Neuronal stem cell (in vitro differentiated cells): ENCODE measurements at regions not wholly inside any gene's neighbourhood (a gene's known extent, or its start where the extent isn't known, plus 50 kb on each side); places are given as distances from the start of the nearest gene placed in this dataset.

ENCODE experiments used
- DNase-seq: peaks from one replicate; pipeline ENCODE4 v3.0.0-alpha.2; 2013; ENCODE audit warnings: low spot score
- H2AFZ ChIP-seq: one replicate; pipeline ENCODE4 v1.6.1; 2013; ENCODE audit warnings: mild to moderate bottlenecking, low read length, inconsistent platforms
- H2AK5ac ChIP-seq: 2 replicates; pipeline ENCODE4 v1.6.1; 2013; ENCODE audit warnings: low read depth, mild to moderate bottlenecking, inconsistent platforms, low read length, moderate library complexity, mixed read lengths
- H2BK120ac ChIP-seq: 2 replicates; pipeline ENCODE4 v1.6.1; 2013; ENCODE audit warnings: low read depth, mild to moderate bottlenecking, inconsistent platforms, low read length, moderate library complexity, mixed read lengths
- H2BK12ac ChIP-seq: one replicate; pipeline ENCODE4 v1.6.1; 2013; ENCODE audit warnings: low read length, inconsistent platforms
- H2BK15ac ChIP-seq: 2 replicates; pipeline ENCODE4 v1.6.1; 2013; ENCODE audit warnings: mild to moderate bottlenecking, low read length, inconsistent platforms, mixed read lengths
- H2BK5ac ChIP-seq: one replicate; pipeline ENCODE4 v1.6.1; 2013; ENCODE audit warnings: inconsistent platforms, mild to moderate bottlenecking, low read length, moderate library complexity
- H3K14ac ChIP-seq: one replicate; pipeline ENCODE4 v1.6.1; 2013; ENCODE audit warnings: low read length, inconsistent platforms
- H3K18ac ChIP-seq: 2 replicates; pipeline ENCODE4 v1.6.1; 2013; ENCODE audit warnings: low read length, inconsistent platforms
- H3K23ac ChIP-seq: 2 replicates; pipeline ENCODE4 v1.6.1; 2013; ENCODE audit warnings: low read depth, mild to moderate bottlenecking, mixed read lengths, low read length, inconsistent platforms; ENCODE audit not compliant: poor library complexity
- H3K27ac ChIP-seq: replicated peaks from 3 replicates; pipeline ENCODE4 v1.5.1; 2013; ENCODE audit warnings: low read length, inconsistent platforms
- H3K27me3 ChIP-seq, 3 experiments: 2 replicates each; pipeline ENCODE4 v1.6.1; 2013; ENCODE audit warnings: low read length in 3 of 3, mild to moderate bottlenecking in 2 of 3, inconsistent platforms in 1 of 3, low read depth in 1 of 3, mixed read lengths in 1 of 3, moderate library complexity in 1 of 3; ENCODE audit not compliant: control insufficient read depth in 3 of 3, insufficient read depth in 3 of 3
- H3K36me3 ChIP-seq, 2 donors: replicated peaks in 1 of 2; 2 replicates each; pipeline ENCODE4 v1.6.1; 2013; ENCODE audit warnings: low read length in 2 of 2; ENCODE audit not compliant: control insufficient read depth in 2 of 2, insufficient read depth in 2 of 2
- H3K4ac ChIP-seq: 2 replicates; pipeline ENCODE4 v1.6.1; 2013; ENCODE audit warnings: inconsistent platforms, mild to moderate bottlenecking, low read length, moderate library complexity
- H3K4me1 ChIP-seq, 2 donors: 1 replicate in 1 of 2; 2 replicates in 1 of 2; pipeline ENCODE4 v1.6.1; 2013; ENCODE audit warnings: low read length in 2 of 2, low read depth in 1 of 2; ENCODE audit not compliant: control insufficient read depth in 2 of 2, insufficient read depth in 1 of 2
- H3K4me2 ChIP-seq: one replicate; pipeline ENCODE4 v1.6.1; 2013; ENCODE audit warnings: mild to moderate bottlenecking, low read length, inconsistent platforms; ENCODE audit not compliant: insufficient read depth, poor library complexity, severe bottlenecking
- H3K4me3 ChIP-seq, 2 donors: 2 replicates each; pipeline ENCODE4 v1.5.1; 2013; ENCODE audit warnings: low read length in 2 of 2, mild to moderate bottlenecking in 2 of 2, inconsistent platforms in 1 of 2, moderate library complexity in 1 of 2
- H3K79me1 ChIP-seq: one replicate; pipeline ENCODE4 v1.6.1; 2013; ENCODE audit warnings: low read depth, mild to moderate bottlenecking, inconsistent platforms, low read length, moderate library complexity
- H3K9ac ChIP-seq: one replicate; pipeline ENCODE4 v1.6.1; 2013; ENCODE audit warnings: mild to moderate bottlenecking, low read depth, low read length, inconsistent platforms; ENCODE audit not compliant: poor library complexity
- H3K9me3 ChIP-seq, 2 donors: replicated peaks in 1 of 2; 2 replicates each; pipeline versions ENCODE3 to v1.6.1; 2013; ENCODE audit warnings: low read length in 2 of 2, mild to moderate bottlenecking in 2 of 2, inconsistent platforms in 1 of 2, low read depth in 1 of 2, mixed read lengths in 1 of 2, moderate library complexity in 1 of 2; ENCODE audit not compliant: control insufficient read depth in 2 of 2, insufficient read depth in 1 of 2
- H4K8ac ChIP-seq: one replicate; pipeline ENCODE4 v1.6.1; 2013; ENCODE audit warnings: low read depth, mild to moderate bottlenecking, inconsistent platforms, low read length, moderate library complexity
- H4K91ac ChIP-seq: one replicate; pipeline ENCODE4 v1.6.1; 2013; ENCODE audit warnings: low read length, low read depth, mild to moderate bottlenecking, inconsistent platforms; ENCODE audit not compliant: poor library complexity
- WGBS, 2 donors: extraction: QIAGEN DNeasy Blood & Tissue Kit; methylation state at CpG; one replicate each; pipeline ENCODE4 v1.1.7; 2013; ENCODE audit warnings: missing lambda C conversion rate in 2 of 2, mixed read lengths in 1 of 2; ENCODE audit not compliant: insufficient read length in 2 of 2, insufficient replicate concordance in 1 of 2; ENCODE audit errors: extremely low coverage in 2 of 2; 5-methylcytosine and 5-hydroxymethylcytosine counted together

GRCh38 chr15:26352406-26352805 lies 420.5 kb downstream of the GABRB3 start:
- H3K18ac ChIP-seq = no peak overlapping the region
- H3K14ac ChIP-seq = no peak overlapping the region
- H3K36me3 ChIP-seq = no peaks in the 10 kb centered on the region
- no peaks in the 10 kb centered on the region for H3K9me3 ChIP-seq
- H4K91ac ChIP-seq = no peak overlapping the region
- H2AK5ac ChIP-seq = no peak overlapping the region
- H4K8ac ChIP-seq = no peak overlapping the region
- H2BK12ac ChIP-seq = no peak overlapping the region
- H3K9ac ChIP-seq = no peak overlapping the region
- no peak overlapping the region for H2BK5ac ChIP-seq
- no peak overlapping the region for H2BK120ac ChIP-seq
- no peak overlapping the region for H3K23ac ChIP-seq
- H3K27ac ChIP-seq = no peak overlapping the region
- H3K4ac ChIP-seq = no peak overlapping the region
- no peak overlapping the region for H2AFZ ChIP-seq
- no peaks in the 10 kb centered on the region for H3K27me3 ChIP-seq
- no peaks in the 10 kb centered on the region for H3K79me1 ChIP-seq
- H3K4me3 ChIP-seq = no peak overlapping the region
- WGBS, 2 donors = no CpG with 5 or more reads among the region's 4 CpGs
- no peak for DNase-seq
- H3K4me1 ChIP-seq = no peaks in the 10 kb centered on the region
- H3K4me2 ChIP-seq = no peak overlapping the region
- H2BK15ac ChIP-seq = no peak overlapping the region

GRCh38 chr15:26325495-26325894 lies 447.4 kb downstream of the GABRB3 start:
- Histone ChIP-seq H2BK5ac (no peak overlapping the region), H3K4me2 (no peak overlapping the region), H4K91ac (no peak overlapping the region), H3K36me3 (no peaks in the 10 kb centered on the region), H3K4ac (no peak overlapping the region), H4K8ac (no peak overlapping the region), H3K27ac (no peak overlapping the region), H2BK120ac (no peak overlapping the region), H3K27me3 (no peaks in the 10 kb centered on the region), H3K79me1 (no peaks in the 10 kb centered on the region), H2AK5ac (no peak overlapping the region), H3K4me3 (no peak overlapping the region), H2AFZ (no peak overlapping the region), H2BK12ac (no peak overlapping the region), H3K18ac (no peak overlapping the region), H3K14ac (no peak overlapping the region), H2BK15ac (no peak overlapping the region), H3K4me1 (no peaks in the 10 kb centered on the region), H3K23ac (no peak overlapping the region), H3K9me3 (no peaks in the 10 kb centered on the region), H3K9ac (no peak overlapping the region)
- DNase-seq = no peak

- H3K18ac ChIP-seq = no peak overlapping the region
- H3K36me3 ChIP-seq = no peaks in the 10 kb centered on the region
- WGBS, 2 donors = no CpG with 5 or more reads among the region's 4 CpGs
- H3K14ac ChIP-seq = no peak overlapping the region
- H2BK120ac ChIP-seq = no peak overlapping the region
- H3K9me3 ChIP-seq = no peaks in the 10 kb centered on the region
- H3K4me3 ChIP-seq = no peak overlapping the region
- no peak overlapping the region for H3K4ac ChIP-seq
- no peak overlapping the region for H4K8ac ChIP-seq
- no peak overlapping the region for H3K9ac ChIP-seq
- H3K27me3 ChIP-seq = no peaks in the 10 kb centered on the region
- H3K4me2 ChIP-seq = no peak overlapping the region
- no peak overlapping the region for H3K23ac ChIP-seq
- H2AFZ ChIP-seq = no peak overlapping the region
- H4K91ac ChIP-seq = no peak overlapping the region
- H2BK12ac ChIP-seq = no peak overlapping the region
- DNase-seq = no peak
- no peak overlapping the region for H2BK15ac ChIP-seq
- H2BK5ac ChIP-seq = no peak overlapping the region
- H3K79me1 ChIP-seq = no peaks in the 10 kb centered on the region
- no peak overlapping the region for H3K27ac ChIP-seq
- H2AK5ac ChIP-seq = no peak overlapping the region
- H3K4me1 ChIP-seq = no peaks in the 10 kb centered on the region
Observed at GRCh38 chr15:26323566-26323965, 449.3 kb downstream of the GABRB3 start.

- H3K4me3 ChIP-seq = no peak overlapping the region
- H3K9me3 ChIP-seq = no peaks in the 10 kb centered on the region
- no peak overlapping the region for H3K4ac ChIP-seq
- H3K27ac ChIP-seq = no peak overlapping the region
- no peak overlapping the region for H2BK15ac ChIP-seq
- no peak overlapping the region for H2BK5ac ChIP-seq
- H2BK12ac ChIP-seq = no peak overlapping the region
- no peaks in the 10 kb centered on the region for H3K27me3 ChIP-seq
- no peak overlapping the region for H3K14ac ChIP-seq
- H3K4me1 ChIP-seq = no peaks in the 10 kb centered on the region
- no peak overlapping the region for H3K18ac ChIP-seq
- DNase-seq = no peak
- no peak overlapping the region for H2BK120ac ChIP-seq
- no peak overlapping the region for H3K23ac ChIP-seq
- no CpG with 5 or more reads among the region's 1 CpG for WGBS, 2 donors
- H4K91ac ChIP-seq = no peak overlapping the region
- no peak overlapping the region for H3K9ac ChIP-seq
- no peaks in the 10 kb centered on the region for H3K79me1 ChIP-seq
- no peak overlapping the region for H3K4me2 ChIP-seq
- no peaks in the 10 kb centered on the region for H3K36me3 ChIP-seq
- H2AFZ ChIP-seq = no peak overlapping the region
- no peak overlapping the region for H4K8ac ChIP-seq
- no peak overlapping the region for H2AK5ac ChIP-seq
Observed at GRCh38 chr15:26318689-26319088, 454.2 kb downstream of the GABRB3 start.
